Prostate gland (tissue), 2 donors: ENCODE measurements at regions not wholly inside any gene's neighbourhood (a gene's known extent, or its start where the extent isn't known, plus 50 kb on each side); places are given as distances from the start of the nearest gene placed in this dataset.

Source experiments
- CTCF ChIP-seq, 4 experiments: fragments of 200-600 bp in 2 of 4; fragments of 450-650 bp in 2 of 4; sonication (generic) in 2 of 4; IDR thresholded peaks; 1 replicate in 3 of 4; 2 replicates in 1 of 4; pipeline ENCODE4 v1.5.1; 2016 to 2019; ENCODE audit warnings: antibody characterized with exemption in 4 of 4, mild to moderate bottlenecking in 2 of 4, moderate library complexity in 2 of 4
- POLR2A ChIP-seq: fragments of 450-650 bp; IDR thresholded peaks from one replicate; pipeline ENCODE4 v1.6.1; 2016; ENCODE audit warnings: antibody characterized with exemption, mild to moderate bottlenecking
- POLR2AphosphoS5 ChIP-seq: sonication (generic); formaldehyde crosslinking; IDR thresholded peaks from one replicate; pipeline ENCODE4 v1.6.1; 2017; ENCODE audit warnings: antibody characterized with exemption

- TF ChIP-seq POLR2AphosphoS5 (no peak), CTCF (IDR thresholded peaks at IDR 0.05) (no peak), POLR2A (no peak)
Measured at GRCh38 chr12:25401547-25402345, 151.0 kb upstream of the KRAS start.
